NOMO-1 (cell line): ENCODE measurements at regions not wholly inside any gene's neighbourhood (a gene's known extent, or its start where the extent isn't known, plus 50 kb on each side); places are given as distances from the start of the nearest gene placed in this dataset.

Source experiments
- DNase-seq, 2 experiments: peaks; one replicate each; lab custom pipeline; 2025; ENCODE audit not compliant: unreplicated experiment in 2 of 2; lab: John Stamatoyannopoulos, UW

DNA sequence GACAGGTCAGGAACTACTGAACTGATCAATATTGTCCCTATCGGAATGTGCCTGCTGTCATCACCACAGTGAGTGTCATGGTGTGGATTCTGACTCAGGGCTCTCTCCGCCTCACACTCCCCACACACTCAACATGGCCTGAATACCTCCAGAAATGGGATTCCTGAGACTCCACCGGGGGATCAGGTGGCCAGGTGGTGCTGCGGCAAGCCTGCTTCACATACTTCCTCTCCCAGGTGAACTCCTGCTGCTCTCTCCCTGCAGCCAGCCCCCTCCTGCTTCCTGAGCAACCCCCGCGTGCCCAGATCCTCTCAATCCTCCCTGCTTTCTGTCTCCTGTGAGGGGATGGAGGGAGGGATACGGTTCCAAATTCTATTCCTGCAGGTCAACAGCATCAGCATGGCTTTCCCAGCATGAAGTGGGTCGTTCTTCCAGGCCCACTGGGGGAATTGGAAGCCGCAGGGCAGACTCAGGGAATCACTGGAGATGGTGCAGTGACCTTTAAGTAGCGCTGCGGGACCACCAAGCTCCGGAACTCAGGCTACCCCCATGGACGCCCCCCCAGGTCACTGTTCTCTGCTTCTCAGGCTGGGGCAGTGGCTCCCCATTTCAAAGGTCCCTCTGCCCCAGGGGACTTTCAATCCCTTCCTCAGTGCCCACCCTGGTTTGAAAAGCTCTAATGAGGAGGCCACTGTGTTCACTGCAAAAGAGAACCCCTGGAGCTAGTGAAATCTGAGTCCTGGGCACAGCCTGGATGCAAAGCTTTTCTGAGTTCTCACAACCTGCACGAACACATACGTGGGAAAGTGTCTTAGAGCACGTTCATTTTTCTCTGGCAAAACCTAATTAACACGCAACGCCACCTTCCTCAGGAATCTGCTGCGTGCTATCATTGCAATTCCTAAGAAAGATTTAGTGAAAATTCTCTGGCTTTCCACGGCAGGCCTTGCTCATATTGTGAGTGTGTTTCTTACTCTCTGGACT is 168.4 kb downstream of the ZFP36L2 start:
- no peak for DNase-seq

- no peak for DNase-seq
These were observed 169.2 kb downstream of the ZFP36L2 start for GRCh38 chr2:43057026-43057741.

GRCh38 chr2:43055985-43056384 is 170.4 kb downstream of the ZFP36L2 start:
- DNase-seq = no peak

GRCh38 chr2:43055086-43055912 is 171.1 kb downstream of the ZFP36L2 start:
- DNase-seq = no peak

DNA sequence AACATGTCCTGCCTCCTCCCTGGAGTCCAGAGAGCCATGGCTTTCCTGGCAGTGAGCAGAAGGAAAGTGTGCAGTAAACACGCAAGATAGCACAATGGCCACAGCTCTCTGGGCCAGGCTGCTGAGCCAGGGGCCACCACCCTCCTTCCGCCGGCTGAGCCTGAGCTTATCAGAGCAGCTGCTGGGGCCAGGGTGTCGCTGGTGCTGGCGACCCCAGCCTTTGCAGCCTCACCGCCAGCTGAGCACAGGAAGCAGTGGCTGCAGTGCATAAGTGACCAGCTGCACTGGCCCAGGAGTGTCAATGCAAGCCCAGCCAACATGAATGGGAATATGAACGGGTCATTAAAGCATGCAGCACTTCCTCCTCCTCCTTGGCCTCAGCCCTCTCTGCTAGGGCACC is 172.0 kb downstream of the ZFP36L2 start:
- DNase-seq = no peak

- no peak for DNase-seq
These were observed 173.5 kb downstream of the ZFP36L2 start for GRCh38 chr2:43052944-43053306.

GRCh38 chr2:43052204-43052943 is 174.0 kb downstream of the ZFP36L2 start:
- no peak for DNase-seq

GRCh38 chr2:43051338-43051737 is 175.1 kb downstream of the ZFP36L2 start:
- DNase-seq = no peak

DNA sequence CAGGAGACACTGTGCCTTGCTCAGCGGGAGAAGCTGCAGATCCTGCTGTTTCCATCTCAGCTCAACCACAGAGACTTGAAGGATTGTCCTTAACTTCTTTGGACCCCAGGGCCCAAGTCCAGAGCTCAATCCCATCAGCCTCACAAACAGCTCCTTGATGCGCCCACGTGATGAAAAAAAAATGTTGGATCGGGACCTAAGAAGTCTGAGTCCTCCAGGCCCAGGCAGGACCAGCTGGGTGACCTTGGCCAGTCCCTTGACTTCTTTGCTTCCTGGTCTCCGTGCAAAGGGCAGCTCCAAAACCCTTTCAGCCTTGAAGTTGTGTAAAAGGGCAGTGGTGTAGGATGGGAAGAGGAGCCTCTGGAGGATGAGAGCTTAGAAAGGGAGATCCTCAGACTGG is 175.5 kb downstream of the ZFP36L2 start:
- DNase-seq = no peak

GRCh38 chr2:43049836-43050801 is 176.3 kb downstream of the ZFP36L2 start:
- DNase-seq = no peak

- no peak for DNase-seq
These were observed 179.1 kb downstream of the ZFP36L2 start for GRCh38 chr2:43047187-43047780.

GRCh38 chr2:43045866-43046265 is 180.5 kb downstream of the ZFP36L2 start:
- no peak for DNase-seq

DNA sequence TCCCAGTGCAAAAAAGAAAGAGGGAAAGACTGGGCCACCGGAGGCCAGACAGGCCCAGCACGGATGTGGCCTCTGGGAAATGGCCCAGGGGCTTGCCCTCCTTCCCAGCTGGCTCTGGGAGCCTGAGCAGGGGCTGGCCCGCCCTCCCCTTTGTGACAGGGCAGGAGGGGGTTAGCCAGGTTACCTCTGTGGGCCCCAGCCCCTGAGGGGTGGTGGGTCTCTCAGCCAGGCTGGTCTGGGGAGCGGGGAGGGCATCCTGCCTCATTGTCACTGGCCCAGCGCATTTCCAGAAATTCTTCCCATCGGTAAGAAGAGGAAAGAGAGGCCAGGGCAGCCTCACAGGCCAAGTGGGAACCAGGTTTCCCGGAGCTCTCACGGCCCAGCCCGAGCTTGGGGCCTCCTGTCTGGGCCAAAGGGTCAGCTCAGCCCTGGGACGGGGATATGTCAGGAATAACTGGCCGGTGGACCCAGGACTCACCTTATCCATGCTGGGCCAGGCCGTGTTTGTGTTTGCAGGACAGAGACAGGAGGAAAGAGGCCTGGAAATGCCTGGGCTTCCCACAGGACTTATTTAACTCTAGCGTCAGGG is 182.2 kb downstream of the ZFP36L2 start:
- DNase-seq = no peak

GRCh38 chr2:43043553-43043870 is 182.9 kb downstream of the ZFP36L2 start:
- DNase-seq = no peak

DNA sequence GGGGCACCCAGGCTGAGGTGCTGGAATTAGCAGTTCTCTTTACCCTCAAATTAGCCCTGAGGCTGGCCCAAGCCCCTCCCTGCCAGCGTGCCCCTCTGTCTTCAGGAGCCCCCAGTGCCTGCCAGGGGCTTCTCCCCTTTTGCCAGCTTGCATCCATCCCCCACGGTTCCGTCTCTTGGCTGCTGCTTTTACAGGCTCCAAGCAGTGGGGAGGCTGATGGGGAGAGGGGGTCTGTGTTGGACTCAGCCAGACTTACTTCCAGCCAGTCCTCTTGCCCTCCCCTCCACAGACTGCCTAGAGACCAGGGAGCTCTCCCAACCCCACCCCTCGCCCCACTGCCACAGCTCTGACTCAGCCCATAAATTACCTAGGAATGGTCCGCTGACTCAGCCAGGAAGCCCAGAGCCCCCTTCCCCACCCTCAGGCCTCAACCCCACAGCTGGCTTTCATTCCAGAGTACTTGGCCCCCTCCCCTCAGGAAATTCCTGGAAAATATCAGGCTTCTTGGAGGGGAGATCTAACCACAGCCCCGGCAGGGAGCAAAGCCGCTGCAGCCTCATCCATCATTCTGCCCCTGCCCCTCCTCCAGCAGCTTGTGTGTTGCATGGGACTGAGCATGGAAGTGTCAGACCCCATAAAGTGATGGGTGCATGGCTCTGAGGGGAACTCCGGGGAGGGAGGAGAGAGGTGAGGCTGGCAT is 184.6 kb downstream of the ZFP36L2 start:
- DNase-seq = peak; percentile 21 to 35

DNA sequence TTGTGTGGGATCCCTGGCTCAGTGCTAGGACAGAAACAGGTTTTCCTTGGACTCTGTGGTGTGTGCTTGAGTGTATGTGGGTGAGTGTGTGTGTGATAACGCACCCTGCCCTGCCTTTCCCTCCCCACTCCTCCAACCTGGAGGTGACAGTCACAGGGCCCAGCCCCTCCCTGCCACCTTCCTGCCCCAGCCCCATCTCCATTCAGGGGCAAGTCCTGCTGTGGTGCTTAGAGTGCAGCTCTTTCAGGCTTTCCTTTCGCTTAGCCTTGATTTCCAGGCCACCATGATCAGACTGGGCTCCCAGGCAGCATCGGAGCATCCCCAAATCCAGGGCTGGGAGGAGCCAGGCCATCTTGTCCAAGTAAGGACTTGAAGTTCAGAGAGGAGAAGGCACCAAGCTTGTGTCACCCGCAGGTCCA is 185.2 kb downstream of the ZFP36L2 start:
- no peak for DNase-seq

DNA sequence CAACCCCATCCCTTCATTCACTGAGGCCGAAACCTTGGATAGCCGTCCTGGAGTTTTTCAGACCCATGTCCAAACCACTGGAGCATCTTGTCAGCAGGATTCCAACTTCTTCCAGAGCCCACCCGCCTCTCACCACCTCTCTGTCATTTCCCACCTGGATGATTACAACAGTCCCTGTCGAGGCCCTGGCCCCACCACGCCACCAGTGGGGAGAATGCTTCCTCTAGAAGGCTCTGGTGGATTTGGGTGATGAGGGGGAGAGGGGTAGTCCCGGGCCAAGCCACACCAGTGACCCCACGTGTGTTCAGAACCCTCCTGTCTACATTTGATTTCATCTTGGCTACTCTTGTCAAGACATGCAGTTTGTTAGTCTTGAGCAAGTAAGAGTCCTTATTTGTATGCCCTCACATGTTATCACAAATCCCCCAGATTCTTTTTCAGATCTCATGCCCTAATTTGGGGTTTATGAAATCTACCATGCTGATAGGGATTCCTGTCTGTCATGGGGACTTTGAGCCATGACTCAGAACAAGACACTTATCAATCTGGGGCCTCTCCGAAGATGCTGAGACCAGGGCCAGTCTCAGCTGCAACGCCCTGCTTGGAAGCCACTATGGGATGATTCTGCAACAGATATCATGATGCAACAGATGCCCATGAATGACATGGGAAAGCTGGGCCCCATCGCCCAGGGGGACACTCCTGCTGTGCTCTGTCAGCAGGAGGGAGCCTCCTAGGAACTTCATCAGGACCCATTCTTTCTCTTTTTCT is 186.1 kb downstream of the ZFP36L2 start:
- DNase-seq = peak; percentile 20 to 56
